PFSK-1 (cell line): ENCODE measurements at regions not wholly inside any gene's neighbourhood (a gene's known extent, or its start where the extent isn't known, plus 50 kb on each side); places are given as distances from the start of the nearest gene placed in this dataset.

Source experiments
- FOXP2 ChIP-seq: optimal IDR thresholded peaks from 2 replicates; pipeline ENCODE3; 2011; ENCODE audit warnings: borderline replicate concordance, control low read depth, inconsistent platforms; ENCODE audit not compliant: insufficient read depth; ENCODE audit errors: extremely low read length, extremely low read depth
- POLR2AphosphoS5 ChIP-seq: IDR thresholded peaks from 2 replicates; pipeline ENCODE4 v1.6.1; 2012; ENCODE audit warnings: low read depth, mild to moderate bottlenecking, control low read depth, low read length, moderate library complexity
- SIN3A ChIP-seq: IDR thresholded peaks from 2 replicates; pipeline ENCODE4 v1.6.1; 2012; ENCODE audit warnings: mild to moderate bottlenecking, low read length, moderate library complexity, borderline replicate concordance; ENCODE audit not compliant: insufficient read depth
- TAF1 ChIP-seq: IDR thresholded peaks from 2 replicates; pipeline ENCODE4 v1.6.1; 2012; ENCODE audit warnings: low read length, control low read depth, borderline replicate concordance; ENCODE audit not compliant: insufficient read depth
- TF ChIP-seq, protein P1 (sequence below), 2 experiments: IDR thresholded peaks; 2 replicates each; pipeline versions ENCODE4 v1.6.1 to v1.8.0; 2011 to 2012; ENCODE audit warnings: low read depth in 2 of 2, low read length in 2 of 2, control low read depth in 1 of 2, inconsistent platforms in 1 of 2, mild to moderate bottlenecking in 1 of 2, moderate library complexity in 1 of 2; ENCODE audit not compliant: insufficient read depth in 1 of 2

DNA sequence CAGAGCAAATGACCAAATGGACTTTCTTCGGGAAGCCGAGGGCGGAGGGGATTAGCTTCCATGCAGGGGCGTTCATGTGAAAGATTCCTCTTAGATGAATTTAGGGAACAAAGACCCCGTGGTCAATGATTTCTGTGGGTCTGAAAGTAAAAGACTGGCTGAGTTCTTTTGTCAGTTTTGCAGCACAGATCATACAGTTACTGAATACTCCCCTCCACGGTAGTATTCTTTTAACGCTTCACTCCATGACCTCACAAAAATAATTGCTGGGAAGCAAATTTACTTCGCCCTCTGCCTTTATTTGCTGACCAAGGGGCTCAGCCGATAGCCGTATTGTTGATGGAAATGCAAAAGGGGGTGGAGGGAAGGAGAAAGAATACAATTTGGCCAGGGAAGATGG is 86.0 kb upstream of the SALL4 start:
- no peak for TF ChIP-seq POLR2AphosphoS5
- TF ChIP-seq, protein P1, sequence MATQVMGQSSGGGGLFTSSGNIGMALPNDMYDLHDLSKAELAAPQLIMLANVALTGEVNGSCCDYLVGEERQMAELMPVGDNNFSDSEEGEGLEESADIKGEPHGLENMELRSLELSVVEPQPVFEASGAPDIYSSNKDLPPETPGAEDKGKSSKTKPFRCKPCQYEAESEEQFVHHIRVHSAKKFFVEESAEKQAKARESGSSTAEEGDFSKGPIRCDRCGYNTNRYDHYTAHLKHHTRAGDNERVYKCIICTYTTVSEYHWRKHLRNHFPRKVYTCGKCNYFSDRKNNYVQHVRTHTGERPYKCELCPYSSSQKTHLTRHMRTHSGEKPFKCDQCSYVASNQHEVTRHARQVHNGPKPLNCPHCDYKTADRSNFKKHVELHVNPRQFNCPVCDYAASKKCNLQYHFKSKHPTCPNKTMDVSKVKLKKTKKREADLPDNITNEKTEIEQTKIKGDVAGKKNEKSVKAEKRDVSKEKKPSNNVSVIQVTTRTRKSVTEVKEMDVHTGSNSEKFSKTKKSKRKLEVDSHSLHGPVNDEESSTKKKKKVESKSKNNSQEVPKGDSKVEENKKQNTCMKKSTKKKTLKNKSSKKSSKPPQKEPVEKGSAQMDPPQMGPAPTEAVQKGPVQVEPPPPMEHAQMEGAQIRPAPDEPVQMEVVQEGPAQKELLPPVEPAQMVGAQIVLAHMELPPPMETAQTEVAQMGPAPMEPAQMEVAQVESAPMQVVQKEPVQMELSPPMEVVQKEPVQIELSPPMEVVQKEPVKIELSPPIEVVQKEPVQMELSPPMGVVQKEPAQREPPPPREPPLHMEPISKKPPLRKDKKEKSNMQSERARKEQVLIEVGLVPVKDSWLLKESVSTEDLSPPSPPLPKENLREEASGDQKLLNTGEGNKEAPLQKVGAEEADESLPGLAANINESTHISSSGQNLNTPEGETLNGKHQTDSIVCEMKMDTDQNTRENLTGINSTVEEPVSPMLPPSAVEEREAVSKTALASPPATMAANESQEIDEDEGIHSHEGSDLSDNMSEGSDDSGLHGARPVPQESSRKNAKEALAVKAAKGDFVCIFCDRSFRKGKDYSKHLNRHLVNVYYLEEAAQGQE (IDR thresholded peaks at IDR 0.05; ENCODE audit: insufficient read depth in 1 of 2, low read depth in 2 of 2, low read length in 2 of 2), result no peak
- TF ChIP-seq TAF1, result no peak
- no peak for TF ChIP-seq FOXP2
- TF ChIP-seq SIN3A, result no peak

DNA sequence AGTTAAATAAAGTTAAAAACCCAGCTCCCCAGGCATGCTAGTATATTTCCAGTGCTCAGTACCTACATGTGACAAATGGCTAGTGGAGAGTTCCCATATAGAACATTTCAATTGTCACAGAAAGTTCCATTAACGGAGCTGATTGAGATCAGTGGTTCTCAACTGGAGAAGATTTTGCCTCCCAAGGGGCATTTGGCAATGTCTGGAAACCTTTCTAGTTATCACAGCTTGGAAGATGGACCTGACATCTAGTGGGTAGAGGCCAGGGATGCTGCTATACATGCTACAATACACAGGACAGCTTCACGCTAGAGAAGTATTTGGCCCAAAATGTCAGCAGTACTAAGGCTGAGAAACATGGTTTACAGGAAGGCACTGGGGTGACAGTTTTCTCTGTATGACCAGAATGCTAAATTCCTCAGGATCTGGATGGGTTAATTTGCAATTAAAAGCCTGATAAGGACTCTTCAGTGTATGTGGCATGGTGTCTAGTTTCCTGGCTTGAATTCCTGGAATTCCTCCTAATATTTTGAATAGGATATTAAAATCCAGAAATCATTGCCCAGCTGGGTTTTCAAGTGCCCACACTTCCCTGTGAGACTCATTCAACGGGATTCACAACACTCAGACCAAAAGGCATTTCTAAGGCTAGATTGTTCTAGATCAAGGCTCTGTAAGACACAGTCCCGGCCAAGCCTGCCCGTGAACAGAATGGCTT is 84.7 kb upstream of the SALL4 start:
- TF ChIP-seq SIN3A (no peak), POLR2AphosphoS5 (no peak), FOXP2 (no peak), TAF1 (no peak)
- TF ChIP-seq, protein P1 (IDR thresholded peaks at IDR 0.05; ENCODE audit: insufficient read depth in 1 of 2, low read depth in 2 of 2, low read length in 2 of 2), result no peak

DNA sequence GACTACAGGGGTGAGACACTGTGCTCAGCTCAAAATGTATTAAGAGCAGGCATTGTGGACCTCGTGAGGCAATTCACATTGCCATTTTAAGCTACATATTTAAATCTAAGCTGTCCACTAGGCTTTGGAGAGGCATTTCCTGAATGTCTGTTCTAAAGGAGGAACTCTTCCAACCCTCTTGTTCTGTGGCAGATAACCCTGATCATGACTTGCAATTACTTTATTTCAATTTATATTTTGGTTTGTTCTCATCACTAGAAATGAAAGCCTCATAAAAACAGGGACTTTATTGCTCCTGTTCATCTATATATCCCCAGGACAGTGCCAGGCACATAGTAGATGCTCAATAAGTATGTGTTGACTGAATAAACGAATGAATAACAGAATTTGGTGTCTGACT is 84.0 kb upstream of the SALL4 start:
- TF ChIP-seq, protein P1 (IDR thresholded peaks at IDR 0.05; ENCODE audit: insufficient read depth in 1 of 2, low read depth in 2 of 2, low read length in 2 of 2), result no peak
- TF ChIP-seq POLR2AphosphoS5 (no peak), FOXP2 (no peak), TAF1 (no peak), SIN3A (no peak)

- TF ChIP-seq POLR2AphosphoS5 (no peak), FOXP2 (no peak), TAF1 (no peak), SIN3A (no peak)
- TF ChIP-seq, protein P1 (IDR thresholded peaks at IDR 0.05; ENCODE audit: insufficient read depth in 1 of 2, low read depth in 2 of 2, low read length in 2 of 2), result no peak
Measured at GRCh38 chr20:51884561-51884960, 82.2 kb upstream of the SALL4 start.

GRCh38 chr20:51880188-51880587 is 77.9 kb upstream of the SALL4 start:
- TF ChIP-seq TAF1 (no peak), POLR2AphosphoS5 (no peak), SIN3A (no peak), FOXP2 (no peak)
- TF ChIP-seq, protein P1 (IDR thresholded peaks at IDR 0.05; ENCODE audit: insufficient read depth in 1 of 2, low read depth in 2 of 2, low read length in 2 of 2), result no peak
